NCI-H2081 treated with DMSO at 0.1 percent for 48 hours (cell line): ENCODE measurements at regions not wholly inside any gene's neighbourhood (a gene's known extent, or its start where the extent isn't known, plus 50 kb on each side); places are given as distances from the start of the nearest gene placed in this dataset.

Source experiments
- DNase-seq: peaks from one replicate; lab custom pipeline; 2025; lab: John Stamatoyannopoulos, UW

GRCh38 chr13:64917566-64917965 is 2312.6 kb downstream of the PCDH9 start:
- no peak for DNase-seq

DNA sequence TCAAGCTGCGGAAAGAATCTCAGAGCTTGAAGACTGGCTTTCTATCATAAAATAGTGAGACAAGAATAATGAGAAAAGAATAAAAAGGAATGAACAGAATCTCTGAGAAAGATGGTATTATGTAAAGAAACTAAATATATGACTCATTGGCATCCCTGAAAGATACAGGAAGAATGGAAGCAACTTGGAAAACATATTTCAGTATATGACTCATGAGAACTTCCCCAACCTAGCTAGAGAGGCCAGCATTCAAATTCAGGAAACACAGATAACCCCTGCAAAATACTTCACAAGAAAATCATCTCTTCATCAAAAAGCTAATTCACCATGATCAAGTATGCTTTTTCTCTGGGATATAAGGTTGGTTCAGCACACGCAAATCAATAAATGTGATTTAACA is 2318.0 kb downstream of the PCDH9 start:
- no peak for DNase-seq

DNA sequence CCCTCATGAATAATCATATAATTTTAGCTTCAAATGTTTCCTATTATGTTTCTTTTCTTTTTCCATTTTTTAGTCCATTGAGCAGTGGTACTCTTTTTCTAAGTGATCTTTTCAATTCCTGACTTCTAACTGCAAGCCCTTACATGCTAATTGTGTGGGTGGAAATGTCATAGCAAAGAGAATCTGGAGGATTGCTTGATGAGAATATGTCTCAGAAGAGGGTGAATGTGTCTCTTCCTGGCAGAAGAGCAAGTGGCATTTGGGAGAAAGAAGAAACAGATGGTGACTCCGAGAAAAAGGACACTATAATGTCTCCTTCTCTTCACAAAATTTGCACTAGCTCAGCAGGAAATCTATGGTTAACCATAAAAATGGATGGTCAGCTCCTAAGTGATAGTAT is 2320.0 kb downstream of the PCDH9 start:
- DNase-seq, result no peak

DNA sequence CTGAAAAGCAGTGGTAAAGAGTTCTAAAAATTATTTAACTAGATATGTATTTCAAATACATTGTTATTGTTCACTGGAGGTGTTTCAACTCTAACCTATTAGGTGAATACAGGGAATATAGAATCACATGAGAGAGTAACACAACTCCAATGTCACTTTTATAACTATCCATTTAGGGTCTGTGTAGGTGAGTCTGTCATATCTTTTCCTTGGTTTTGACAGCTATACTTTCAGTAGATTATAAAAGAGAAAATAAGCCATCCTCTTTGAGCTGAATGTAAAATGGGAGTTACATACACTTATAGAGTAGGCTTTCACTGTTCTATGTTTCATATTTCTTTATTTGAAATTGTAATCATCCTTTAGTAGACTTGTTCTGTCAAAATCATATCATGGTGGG is 2321.0 kb downstream of the PCDH9 start:
- DNase-seq, result no peak

- no peak for DNase-seq
These were observed 2330.1 kb downstream of the PCDH9 start for GRCh38 chr13:64900039-64900438.

DNA sequence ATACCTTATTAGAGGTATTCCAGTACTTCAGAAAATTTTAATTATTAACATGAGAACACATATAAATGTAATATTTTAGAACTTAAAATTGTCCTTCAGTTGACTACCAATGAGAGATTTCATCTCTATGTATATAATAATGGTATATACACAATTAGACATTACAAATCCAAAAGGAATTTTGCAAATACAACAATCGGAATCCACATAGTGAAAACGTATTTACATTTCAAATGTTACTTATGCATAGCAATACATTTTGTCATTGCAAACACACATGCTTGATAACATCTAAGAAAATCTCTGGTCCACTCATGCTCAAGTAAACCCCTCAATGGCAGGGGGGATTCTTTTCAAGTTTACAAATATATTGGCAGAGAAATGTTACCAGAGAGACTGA is 2345.2 kb downstream of the PCDH9 start:
- no peak for DNase-seq

DNA sequence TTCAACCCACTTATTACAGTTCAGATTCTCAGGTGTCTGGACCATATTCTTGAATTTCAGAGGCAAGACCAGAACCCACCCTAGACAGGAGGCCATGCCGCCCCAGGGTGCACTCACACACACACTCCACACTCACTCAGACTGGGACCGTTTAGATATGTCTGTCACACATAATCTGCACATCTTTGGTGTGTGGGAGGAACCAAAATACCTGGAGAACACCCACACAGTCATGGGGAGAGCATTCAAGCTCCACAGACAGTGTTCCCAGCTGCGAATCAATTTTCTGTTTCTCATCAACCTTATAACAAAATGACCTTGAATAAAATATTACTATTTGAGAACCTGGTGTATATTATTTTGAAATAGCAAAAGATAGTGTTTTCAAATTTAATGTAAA is 2353.0 kb downstream of the PCDH9 start:
- DNase-seq, result no peak

GRCh38 chr13:64871742-64872141 is 2358.4 kb downstream of the PCDH9 start:
- no peak for DNase-seq

- DNase-seq, result no peak
These were observed 2360.6 kb downstream of the PCDH9 start for GRCh38 chr13:64869539-64869938.

DNA sequence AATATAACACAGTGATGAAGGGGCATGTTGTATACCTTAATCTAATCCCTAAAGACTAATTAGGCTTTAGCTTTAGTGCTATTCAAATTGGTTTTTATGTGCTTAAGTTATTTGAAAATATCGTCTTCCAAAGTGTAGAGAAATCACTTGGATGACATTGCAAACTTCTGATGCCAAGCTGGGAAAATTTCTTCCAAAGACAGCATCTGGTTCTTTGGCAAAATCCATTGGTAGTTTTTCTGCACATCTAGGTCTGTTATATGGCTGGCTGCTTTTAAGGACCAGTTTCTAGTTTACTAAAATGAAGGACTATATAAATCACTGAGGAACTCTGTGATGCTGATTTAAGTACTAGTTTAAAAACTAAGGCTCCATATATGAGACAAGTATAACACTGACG is 2362.3 kb downstream of the PCDH9 start:
- DNase-seq, result no peak

GRCh38 chr13:64866331-64866730 is 2363.8 kb downstream of the PCDH9 start:
- DNase-seq, result no peak

DNA sequence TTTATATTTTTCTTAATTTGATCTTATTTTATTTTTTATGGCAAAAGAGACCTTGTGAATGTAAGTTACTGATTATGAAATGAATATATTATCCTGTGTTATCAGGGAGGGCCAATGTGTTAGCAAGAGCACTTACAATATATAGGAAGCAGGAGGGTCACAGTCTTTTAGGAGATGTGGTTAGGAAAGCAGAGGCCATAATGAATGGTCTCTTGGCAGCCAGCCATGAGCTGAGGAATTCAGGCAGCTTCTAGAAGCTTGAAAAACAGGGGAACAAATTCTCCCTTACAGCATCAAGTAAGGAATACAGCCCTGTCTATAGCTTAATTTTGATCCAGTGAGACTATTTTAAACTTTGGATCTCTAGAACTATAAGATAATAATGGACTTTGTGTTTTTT is 2374.6 kb downstream of the PCDH9 start:
- DNase-seq, result no peak

- DNase-seq, result no peak
These were observed 2380.1 kb downstream of the PCDH9 start for GRCh38 chr13:64850017-64850416.

GRCh38 chr13:64849196-64849595 is 2380.9 kb downstream of the PCDH9 start:
- DNase-seq, result no peak

DNA sequence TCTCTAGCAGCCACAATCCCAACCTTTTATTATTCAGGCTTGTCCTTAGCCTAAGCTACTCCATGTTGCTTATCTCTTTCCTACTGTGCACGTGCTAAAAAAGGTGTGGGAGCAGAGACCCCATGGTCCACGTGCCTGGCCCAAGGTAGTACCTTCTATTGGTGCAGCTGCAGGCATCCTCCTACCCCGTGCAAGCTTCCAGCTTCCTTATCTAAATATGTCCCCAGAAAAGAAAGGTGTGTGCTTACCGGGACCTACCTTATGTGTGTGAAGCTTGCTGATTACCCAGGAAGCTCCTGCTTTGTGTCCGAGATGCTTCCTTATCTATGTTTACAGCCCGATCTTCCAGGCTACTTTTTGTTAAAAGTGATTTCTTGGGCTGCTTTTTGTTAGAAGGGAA is 2382.4 kb downstream of the PCDH9 start:
- DNase-seq, result no peak

DNA sequence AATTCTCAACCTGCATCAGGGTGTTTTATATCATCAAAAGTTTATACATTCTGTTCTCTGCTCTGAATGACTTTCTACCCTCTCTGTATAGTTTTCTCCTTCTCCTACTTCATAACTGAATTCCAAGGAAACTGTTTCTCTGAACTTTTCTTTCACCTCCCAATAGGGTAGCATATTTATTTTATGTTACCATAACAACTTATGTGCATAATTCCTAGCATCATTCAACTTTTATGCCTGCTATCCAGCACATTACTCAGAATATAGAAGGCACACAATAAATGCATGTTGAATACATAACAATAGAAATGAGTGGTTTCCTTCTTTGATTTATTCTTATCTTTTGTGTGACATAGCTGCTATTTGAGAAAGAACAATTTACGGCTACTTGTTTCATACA is 2385.0 kb downstream of the PCDH9 start:
- DNase-seq, result no peak

- no peak for DNase-seq
These were observed 2411.1 kb downstream of the PCDH9 start for GRCh38 chr13:64819081-64819480.

GRCh38 chr13:64817691-64818090 is 2412.4 kb downstream of the PCDH9 start:
- DNase-seq, result no peak

DNA sequence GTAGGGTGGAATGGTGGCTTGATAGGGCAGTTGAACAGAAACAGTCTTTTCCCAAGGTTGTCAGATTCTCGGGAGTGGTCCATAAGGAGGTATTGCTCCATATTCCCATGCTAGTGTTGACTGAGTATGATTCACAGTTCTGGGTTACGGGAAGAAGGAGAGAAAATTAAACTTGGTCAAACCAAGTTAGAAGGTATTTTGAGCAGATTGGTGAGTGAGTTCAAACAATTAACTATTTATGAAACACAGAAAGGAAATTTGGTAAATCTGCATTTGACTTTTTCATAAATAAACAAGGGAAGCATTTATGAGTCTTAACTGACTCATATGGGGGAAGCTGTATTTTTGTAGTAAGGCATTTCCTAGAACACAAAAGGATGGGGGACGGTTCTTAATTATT is 2419.4 kb downstream of the PCDH9 start:
- DNase-seq, result no peak

DNA sequence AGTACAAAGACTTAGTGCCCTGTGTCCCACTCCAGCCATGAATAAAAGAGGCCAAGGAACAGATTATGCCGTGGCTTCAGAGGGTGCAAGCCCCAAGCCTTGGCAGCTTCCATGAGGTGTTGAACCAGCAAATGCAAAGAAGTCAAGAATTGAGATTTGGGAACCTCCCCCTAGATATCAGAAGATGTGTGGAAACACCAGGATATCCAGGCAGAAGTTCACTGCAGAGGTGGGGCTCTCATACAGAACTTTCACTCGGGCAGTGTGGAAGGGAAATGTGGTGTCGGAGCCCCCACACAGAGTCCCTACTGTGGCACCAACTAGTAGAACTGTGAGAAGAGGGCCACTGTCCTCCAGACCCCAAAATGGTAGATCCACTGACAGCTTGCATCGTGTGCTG is 2421.4 kb downstream of the PCDH9 start:
- no peak for DNase-seq

DNA sequence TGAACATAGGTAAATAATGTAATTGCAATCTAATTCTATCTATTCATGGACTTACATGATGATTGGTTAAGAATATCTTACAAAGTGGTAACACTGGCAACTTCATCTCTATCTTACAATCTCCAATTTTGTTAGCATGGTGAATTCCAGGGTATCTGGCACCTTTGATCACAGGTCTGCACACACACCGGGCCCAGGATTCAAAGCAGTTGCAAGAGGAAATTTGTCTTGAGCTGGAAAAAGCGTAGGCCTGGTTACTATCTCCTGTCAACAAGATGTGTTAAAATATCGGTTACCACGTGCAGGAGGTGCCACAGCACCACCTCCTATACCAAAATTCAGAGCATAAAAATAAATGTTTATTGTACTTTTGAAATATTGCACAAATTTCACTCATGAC is 2428.4 kb downstream of the PCDH9 start:
- no peak for DNase-seq

GRCh38 chr13:64798422-64798821 is 2431.7 kb downstream of the PCDH9 start:
- DNase-seq, result no peak

GRCh38 chr13:64793592-64793991 is 2436.5 kb downstream of the PCDH9 start:
- DNase-seq, result no peak

DNA sequence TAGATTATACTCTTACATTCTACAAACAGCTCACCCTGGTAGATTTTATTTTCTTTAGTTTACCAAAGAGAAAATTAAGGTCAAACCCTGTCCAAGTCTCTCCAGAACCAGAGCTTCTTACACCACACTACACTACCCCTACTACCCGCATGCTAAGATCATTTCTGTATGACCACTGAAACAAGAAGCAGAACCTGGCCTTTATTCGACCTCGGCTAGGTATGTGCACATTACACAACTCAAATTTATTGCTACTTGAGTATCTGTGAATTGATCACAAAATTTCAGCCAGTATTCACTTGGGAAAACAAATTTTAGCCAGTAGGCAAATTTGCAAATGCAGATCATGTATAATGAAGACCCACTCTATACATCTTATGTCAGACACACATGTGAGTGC is 2437.0 kb downstream of the PCDH9 start:
- no peak for DNase-seq

DNA sequence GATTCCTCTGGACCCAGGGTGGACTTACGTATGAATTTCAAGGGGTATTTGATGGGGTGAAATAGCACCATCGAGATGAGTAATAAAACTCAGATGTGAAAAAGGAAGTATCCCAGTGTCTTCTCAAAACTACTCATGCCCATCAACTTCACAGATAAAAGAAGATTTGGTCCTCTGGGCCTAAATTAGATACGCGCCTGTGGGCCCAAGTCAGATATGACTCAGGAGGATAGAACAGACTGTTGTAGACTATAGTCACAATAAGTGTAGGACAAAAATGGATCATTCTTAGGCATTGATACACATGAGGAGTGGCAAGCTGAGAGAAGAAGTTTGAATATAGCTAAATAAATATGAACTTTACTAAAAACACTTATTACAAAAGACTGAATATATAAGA is 2438.8 kb downstream of the PCDH9 start:
- no peak for DNase-seq
